Gastroesophageal sphincter (tissue), 3 donors: ENCODE measurements at regions not wholly inside any gene's neighbourhood (a gene's known extent, or its start where the extent isn't known, plus 50 kb on each side); places are given as distances from the start of the nearest gene placed in this dataset.

Experiments
- CTCF ChIP-seq, 4 experiments: fragments of 200-600 bp in 2 of 4; fragments of 450-650 bp in 2 of 4; sonication (generic) in 1 of 4; IDR thresholded peaks; one replicate each; pipeline ENCODE4 v1.5.1; 2017 to 2019; ENCODE audit warnings: antibody characterized with exemption in 4 of 4, mild to moderate bottlenecking in 2 of 4, moderate library complexity in 2 of 4
- POLR2A ChIP-seq, 2 donors: fragments of 450-650 bp; IDR thresholded peaks; one replicate each; pipeline ENCODE4 v1.6.1; 2017; ENCODE audit warnings: antibody characterized with exemption in 2 of 2, mild to moderate bottlenecking in 2 of 2, moderate library complexity in 1 of 2
- POLR2AphosphoS5 ChIP-seq: sonication (generic); formaldehyde crosslinking; IDR thresholded peaks from one replicate; pipeline ENCODE4 v1.6.1; 2017; ENCODE audit warnings: antibody characterized with exemption

GRCh38 chr16:60279061-60279665, 1545.0 kb upstream of the GOT2 start:
- TF ChIP-seq POLR2A (IDR thresholded peaks at IDR 0.05) = no peak
- TF ChIP-seq CTCF (IDR thresholded peaks at IDR 0.05) = no peak
- no peak for TF ChIP-seq POLR2AphosphoS5
